Adrenal gland (tissue), 5 donors: ENCODE measurements at regions not wholly inside any gene's neighbourhood (a gene's known extent, or its start where the extent isn't known, plus 50 kb on each side); places are given as distances from the start of the nearest gene placed in this dataset.

Source experiments
- POLR2A ChIP-seq, 2 donors: fragments of 450-650 bp; IDR thresholded peaks; one replicate each; pipeline ENCODE4 v1.6.1; 2017; ENCODE audit warnings: antibody characterized with exemption in 2 of 2, mild to moderate bottlenecking in 2 of 2, moderate library complexity in 1 of 2
- TF ChIP-seq, protein P1 (sequence below), 6 experiments: fragments of 450-650 bp in 4 of 6; fragments of 200-600 bp in 2 of 6; sonication (generic) in 1 of 6; IDR thresholded peaks; 1 replicate in 5 of 6; 2 replicates in 1 of 6; pipeline versions ENCODE4 v1.5.1 to v1.8.0; 2016 to 2021; ENCODE audit warnings: antibody characterized with exemption in 6 of 6, mild to moderate bottlenecking in 2 of 6, moderate library complexity in 1 of 6
- donor health status: DM: no; HTN: no; CAD: no.

DNA sequence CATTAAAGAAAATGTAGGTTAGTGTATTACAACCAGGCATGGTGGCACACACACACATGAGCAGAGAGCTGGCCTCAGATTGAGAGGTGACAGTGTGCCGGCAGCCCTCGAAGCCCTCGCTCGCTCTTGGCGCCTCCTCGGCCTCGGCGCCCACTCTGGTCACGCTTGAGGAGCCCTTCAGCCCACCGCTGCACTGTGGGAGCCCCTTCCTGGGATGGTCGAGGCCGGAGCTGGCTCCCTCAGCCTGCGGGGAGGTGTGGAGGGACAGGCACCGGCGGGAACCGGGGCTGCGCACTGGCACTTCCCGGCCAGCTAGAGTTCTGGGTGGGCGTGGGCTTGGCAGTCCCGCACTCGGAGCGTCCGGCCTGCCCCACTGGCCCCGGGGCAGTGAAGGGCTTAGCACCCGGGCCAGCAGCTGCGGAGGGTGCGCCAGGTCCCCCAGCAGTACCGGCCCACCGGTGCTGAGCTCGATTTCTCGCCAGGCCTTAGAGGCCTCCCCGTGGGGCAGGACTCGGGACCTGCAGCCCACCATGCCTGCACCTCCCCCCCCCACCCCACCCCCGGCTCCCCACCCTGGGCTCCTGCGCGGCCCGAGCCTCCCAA lies 80.4 kb upstream of the TMEM158 start:
- TF ChIP-seq, protein P1, sequence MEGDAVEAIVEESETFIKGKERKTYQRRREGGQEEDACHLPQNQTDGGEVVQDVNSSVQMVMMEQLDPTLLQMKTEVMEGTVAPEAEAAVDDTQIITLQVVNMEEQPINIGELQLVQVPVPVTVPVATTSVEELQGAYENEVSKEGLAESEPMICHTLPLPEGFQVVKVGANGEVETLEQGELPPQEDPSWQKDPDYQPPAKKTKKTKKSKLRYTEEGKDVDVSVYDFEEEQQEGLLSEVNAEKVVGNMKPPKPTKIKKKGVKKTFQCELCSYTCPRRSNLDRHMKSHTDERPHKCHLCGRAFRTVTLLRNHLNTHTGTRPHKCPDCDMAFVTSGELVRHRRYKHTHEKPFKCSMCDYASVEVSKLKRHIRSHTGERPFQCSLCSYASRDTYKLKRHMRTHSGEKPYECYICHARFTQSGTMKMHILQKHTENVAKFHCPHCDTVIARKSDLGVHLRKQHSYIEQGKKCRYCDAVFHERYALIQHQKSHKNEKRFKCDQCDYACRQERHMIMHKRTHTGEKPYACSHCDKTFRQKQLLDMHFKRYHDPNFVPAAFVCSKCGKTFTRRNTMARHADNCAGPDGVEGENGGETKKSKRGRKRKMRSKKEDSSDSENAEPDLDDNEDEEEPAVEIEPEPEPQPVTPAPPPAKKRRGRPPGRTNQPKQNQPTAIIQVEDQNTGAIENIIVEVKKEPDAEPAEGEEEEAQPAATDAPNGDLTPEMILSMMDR (IDR thresholded peaks at IDR 0.05): no peak
- TF ChIP-seq POLR2A (IDR thresholded peaks at IDR 0.05): no peak
